Activated CD4-positive, alpha-beta T cell treated with anti-CD3 and anti-CD28 coated beads, Interleukin-2, amount 50 U/mL, for 16 hours (primary cell): ENCODE measurements at regions not wholly inside any gene's neighbourhood (a gene's known extent, or its start where the extent isn't known, plus 50 kb on each side); places are given as distances from the start of the nearest gene placed in this dataset.

Experiments used
- DNase-seq: peaks from one replicate; pipeline ENCODE4 v3.0.0-alpha.2; 2020

DNA sequence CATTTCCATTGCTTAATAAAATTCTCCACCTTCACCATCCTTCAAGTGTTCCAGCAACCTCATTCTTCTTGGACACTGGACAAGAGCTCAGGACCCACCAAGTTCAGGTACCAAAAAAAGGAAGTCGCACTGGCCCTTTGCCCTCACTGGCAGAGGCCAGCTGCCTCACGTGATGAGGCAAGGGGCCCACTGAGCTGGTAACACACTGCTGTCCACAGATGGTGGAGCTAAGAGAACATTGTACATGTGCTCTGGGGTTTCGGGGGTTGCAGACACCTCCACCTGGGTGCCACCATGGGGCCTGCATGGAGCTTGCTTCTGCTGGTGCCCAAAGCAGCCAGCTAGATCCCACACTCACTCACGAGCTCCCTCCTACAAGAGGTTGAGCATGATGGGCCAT lies 71.3 kb downstream of the SCG2 start:
- no peak for DNase-seq

- no peak for DNase-seq
Measured at GRCh38 chr2:223532161-223532560, 70.0 kb downstream of the SCG2 start.

DNA sequence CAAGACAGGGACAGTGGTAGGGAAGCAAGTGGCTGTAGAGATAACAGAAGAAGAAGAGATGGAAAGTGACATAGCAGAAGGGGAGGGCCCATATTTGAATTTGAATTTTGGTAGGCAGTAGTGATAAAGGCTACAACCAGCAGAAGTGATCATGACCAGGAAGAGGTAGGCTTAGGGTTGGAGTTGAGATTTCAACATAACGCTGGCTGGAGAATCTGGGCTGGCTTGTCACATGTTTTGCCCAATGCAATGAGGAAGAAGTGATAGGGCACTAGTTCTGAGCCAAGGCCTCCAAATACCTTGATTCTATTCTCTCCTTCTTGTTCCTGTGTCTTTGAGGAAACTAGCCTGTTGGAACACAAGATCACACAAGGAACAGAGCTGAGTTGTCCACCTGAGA lies 69.4 kb downstream of the SCG2 start:
- DNase-seq = no peak

DNA sequence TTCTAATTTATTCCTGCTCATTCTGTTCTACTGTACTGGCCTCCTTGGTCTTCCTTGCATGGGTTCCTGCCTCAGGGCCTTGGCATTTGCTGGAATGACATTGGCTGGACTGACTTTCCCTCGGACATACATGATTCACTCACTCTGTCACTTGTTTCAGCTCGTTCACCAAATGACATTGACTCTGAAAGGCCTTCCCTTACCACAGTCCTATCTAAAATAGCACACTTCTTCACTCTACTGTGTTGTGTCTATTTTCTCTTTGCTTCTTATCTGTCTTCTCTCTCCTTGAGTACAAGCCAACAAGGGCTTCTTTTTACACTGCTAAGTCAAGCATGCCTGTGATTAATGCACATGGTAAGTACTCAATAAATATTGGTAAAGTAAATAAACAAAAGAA lies 65.6 kb downstream of the SCG2 start:
- no peak for DNase-seq

DNA sequence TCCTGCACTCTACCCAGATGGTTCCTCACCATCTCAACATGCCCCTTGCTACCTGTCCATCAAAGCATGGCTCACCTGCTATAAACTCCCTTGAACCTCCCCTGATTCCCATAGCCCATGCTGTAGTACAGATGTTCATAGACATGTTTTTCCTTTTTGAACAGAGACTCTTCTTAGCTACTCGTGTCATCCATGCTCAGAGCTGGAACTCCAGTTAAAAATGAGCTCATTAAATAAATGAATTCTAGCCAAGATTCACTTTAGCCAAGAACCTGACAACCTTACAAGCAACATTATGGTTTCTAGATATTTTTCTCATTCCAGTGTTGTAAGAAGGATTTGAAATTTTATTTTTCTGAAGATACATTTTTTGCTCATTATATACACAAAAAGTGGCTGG lies 65.0 kb downstream of the SCG2 start:
- no peak for DNase-seq

GRCh38 chr2:223537651-223538601 lies 64.2 kb downstream of the SCG2 start:
- DNase-seq = no peak

GRCh38 chr2:223538920-223539440 lies 63.2 kb downstream of the SCG2 start:
- no peak for DNase-seq

DNA sequence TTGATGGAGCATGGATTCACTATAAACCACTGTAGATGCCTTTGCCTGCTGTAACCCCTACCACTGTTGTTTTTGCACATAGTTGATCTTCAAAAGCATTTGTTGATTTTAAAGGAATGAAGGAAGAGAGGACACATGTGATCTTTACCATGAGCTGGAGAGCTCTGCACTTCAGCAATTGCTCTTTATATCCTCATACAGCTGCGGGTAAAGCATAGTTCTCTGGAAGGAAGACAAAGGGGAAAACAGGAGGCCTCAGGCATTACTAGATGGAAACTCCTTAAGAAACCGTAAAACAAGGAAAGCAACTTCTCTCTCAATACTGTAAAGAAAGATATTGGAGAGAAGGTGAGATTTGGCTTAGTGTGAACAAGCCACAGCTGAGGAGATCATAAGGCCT lies 60.6 kb downstream of the SCG2 start:
- no peak for DNase-seq

- DNase-seq = no peak
Measured at GRCh38 chr2:223542501-223542900, 59.7 kb downstream of the SCG2 start.

DNA sequence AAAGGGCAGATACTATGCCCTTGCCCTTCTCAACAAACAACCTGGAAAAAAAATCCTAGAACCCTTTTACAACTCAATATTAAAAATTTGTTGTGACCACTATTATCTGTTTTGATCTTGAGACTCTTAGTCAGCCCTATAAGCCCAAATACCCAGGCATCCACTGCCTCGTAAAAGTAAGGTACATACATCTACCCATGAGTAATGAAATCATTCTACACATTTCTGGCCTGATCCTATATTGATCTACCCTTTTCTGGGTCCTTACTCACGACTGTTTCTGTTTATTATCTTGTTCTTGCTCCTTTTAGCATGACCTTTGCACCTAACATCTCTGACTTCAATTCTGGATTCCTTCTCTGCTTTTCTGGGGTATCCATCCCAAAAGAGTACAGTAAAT lies 56.8 kb downstream of the SCG2 start:
- no peak for DNase-seq

DNA sequence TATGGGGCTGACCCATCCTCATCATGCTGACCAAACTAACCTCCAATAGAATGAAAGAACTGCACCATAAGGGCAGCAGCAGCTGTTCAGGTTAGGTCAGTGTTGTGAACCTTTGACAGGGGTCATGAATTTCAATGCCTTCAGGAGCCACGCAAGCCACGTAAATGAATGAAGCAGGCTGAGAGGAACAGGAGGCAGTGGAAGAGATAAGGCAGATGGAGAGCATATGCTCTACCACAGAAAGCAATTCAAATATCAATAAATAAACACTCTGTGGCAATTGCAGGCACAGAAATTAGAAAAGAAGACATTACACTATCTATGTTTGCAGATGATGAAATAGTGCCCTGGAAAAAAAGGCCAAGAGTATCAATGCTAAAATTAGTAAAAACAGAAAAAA lies 56.3 kb downstream of the SCG2 start:
- no peak for DNase-seq
